RWPE2 (cell line): ENCODE measurements at regions not wholly inside any gene's neighbourhood (a gene's known extent, or its start where the extent isn't known, plus 50 kb on each side); places are given as distances from the start of the nearest gene placed in this dataset.
A peak's percentile ranks its signal among the peaks of the same experiment; 100 is the strongest.
"Not testable (repeated sequence)": the region's sequence is repeated elsewhere in the genome, so short reads cannot be mapped to it uniquely, and the experiment has no call there.

Source experiments
- ATAC-seq: fragments of 200-7000 bp; cut with Tn5 transposase; 3 replicates; pipeline ENCODE4 v1.9.1; 2021; ENCODE audit warnings: low read depth
- DNase-seq: peaks from one replicate; pipeline ENCODE4 v3.0.0-alpha.2; 2020; ENCODE audit warnings: low spot score
- H3K27ac ChIP-seq: fragments of 450-650 bp; 2 replicates; pipeline ENCODE4 v1.5.1; 2017; ENCODE audit warnings: mild to moderate bottlenecking; ENCODE audit not compliant: poor library complexity, severe bottlenecking
- H3K27me3 ChIP-seq: fragments of 250-450 bp; sonication (Bioruptor Pico); 2 replicates; pipeline ENCODE4 v1.5.1; 2021; ENCODE audit warnings: mild to moderate bottlenecking, moderate library complexity; ENCODE audit not compliant: insufficient read depth, poor library complexity, severe bottlenecking
- H3K36me3 ChIP-seq: fragments of 250-450 bp; sonication (Bioruptor Pico); 2 replicates; pipeline ENCODE4 v1.5.1; 2020; ENCODE audit warnings: low read depth, mild to moderate bottlenecking, moderate library complexity
- H3K4me1 ChIP-seq: fragments of 250-450 bp; sonication (Bioruptor Pico); 2 replicates; pipeline ENCODE4 v1.5.1; 2021; ENCODE audit warnings: mild to moderate bottlenecking, moderate library complexity; ENCODE audit not compliant: insufficient read depth, poor library complexity, severe bottlenecking
- H3K4me3 ChIP-seq: fragments of 250-450 bp; sonication (Bioruptor Pico); 2 replicates; pipeline ENCODE4 v1.5.1; 2021; ENCODE audit warnings: mild to moderate bottlenecking, moderate library complexity; ENCODE audit not compliant: severe bottlenecking
- H3K9me3 ChIP-seq: fragments of 250-450 bp; sonication (Bioruptor Pico); 2 replicates; pipeline ENCODE4 v1.5.1; 2021; ENCODE audit warnings: mild to moderate bottlenecking, moderate library complexity; ENCODE audit not compliant: severe bottlenecking
- CTCF ChIP-seq: fragments of 450-650 bp; IDR thresholded peaks from one replicate; pipeline ENCODE4 v1.5.1; 2017; ENCODE audit warnings: mild to moderate bottlenecking, moderate library complexity; ENCODE audit not compliant: poor library complexity, severe bottlenecking

- Histone ChIP-seq H3K27ac (no peak overlapping the region), H3K4me1 (no peaks in the 10 kb centered on the region), H3K4me3 (no peak overlapping the region), H3K36me3 (no peaks in the 10 kb centered on the region), H3K27me3 (no peaks in the 10 kb centered on the region), H3K9me3 (peaks cover 5% of the 10 kb centered on the region)
- no peak for TF ChIP-seq CTCF
- peak; percentile 48 for DNase-seq
- no peak for ATAC-seq
These were observed 54.4 kb upstream of the SH3PXD2B start for GRCh38 chr5:172508471-172509404.

- not testable (repeated sequence) for H3K27ac ChIP-seq, H3K9me3 ChIP-seq, H3K4me1 ChIP-seq, H3K4me3 ChIP-seq, H3K36me3 ChIP-seq, H3K27me3 ChIP-seq, ATAC-seq
- DNase-seq, result peak; percentile 11
These were observed 53.2 kb upstream of the SH3PXD2B start for GRCh38 chr5:172507485-172507884.

GRCh38 chr5:172506921-172507320 lies 52.6 kb upstream of the SH3PXD2B start:
- H3K27me3 ChIP-seq, result no peaks in the 10 kb centered on the region
- no peak for ATAC-seq
- H3K27ac ChIP-seq, result no peak overlapping the region
- peak; percentile 42 for DNase-seq
- no peaks in the 10 kb centered on the region for H3K4me1 ChIP-seq
- peaks cover 2% of the 10 kb centered on the region for H3K9me3 ChIP-seq
- H3K36me3 ChIP-seq, result no peaks in the 10 kb centered on the region
- no peak for TF ChIP-seq CTCF
- H3K4me3 ChIP-seq, result no peak overlapping the region

- DNase-seq (peak; percentile 34), ATAC-seq (no peak)
- Histone ChIP-seq H3K36me3 (no peaks in the 10 kb centered on the region), H3K27ac (no peak overlapping the region), H3K9me3 (no peaks in the 10 kb centered on the region), H3K27me3 (no peaks in the 10 kb centered on the region), H3K4me3 (no peak overlapping the region), H3K4me1 (no peaks in the 10 kb centered on the region)
- TF ChIP-seq CTCF, result no peak
These were observed 51.9 kb upstream of the SH3PXD2B start for GRCh38 chr5:172506251-172506650.

- Histone ChIP-seq H3K9me3 (no peaks in the 10 kb centered on the region), H3K4me1 (no peaks in the 10 kb centered on the region), H3K36me3 (no peaks in the 10 kb centered on the region), H3K4me3 (no peak overlapping the region), H3K27ac (no peak overlapping the region), H3K27me3 (no peaks in the 10 kb centered on the region)
- no peak for TF ChIP-seq CTCF
- ATAC-seq (no peak), DNase-seq (peak; percentile 33)
These were observed 51.5 kb upstream of the SH3PXD2B start for GRCh38 chr5:172505845-172506244.
